Epidermal melanocyte (primary cell): ENCODE measurements at regions not wholly inside any gene's neighbourhood (a gene's known extent, or its start where the extent isn't known, plus 50 kb on each side); places are given as distances from the start of the nearest gene placed in this dataset.

Source experiments
- DNase-seq: peaks from one replicate; pipeline ENCODE4 v3.0.0; 2011; ENCODE audit warnings: low spot score; ENCODE audit not compliant: insufficient read length

GRCh38 chr4:188534917-188535316 lies 395.7 kb downstream of the TRIML1 start:
- DNase-seq: no peak

GRCh38 chr4:188536826-188537225 lies 397.6 kb downstream of the TRIML1 start:
- DNase-seq: no peak

DNA sequence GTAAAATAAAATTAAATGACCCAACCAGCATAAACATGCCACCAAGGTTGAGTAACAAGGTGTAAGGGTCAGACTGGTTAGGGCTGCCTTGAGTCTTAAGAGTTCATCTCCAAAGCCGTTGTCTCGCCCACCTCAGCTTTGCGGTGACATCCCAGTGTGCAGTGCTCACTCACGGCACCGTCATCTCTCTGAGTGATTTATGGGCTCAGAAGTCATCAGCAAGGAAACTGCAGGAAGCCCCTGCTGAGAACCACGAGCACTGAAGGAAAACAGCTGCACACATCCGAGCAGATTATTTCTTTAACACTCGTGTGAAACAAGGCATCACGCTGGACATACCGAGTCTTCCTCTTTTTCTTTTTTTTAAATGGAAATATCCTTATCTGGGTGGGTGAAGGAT lies 411.1 kb downstream of the TRIML1 start:
- no peak for DNase-seq

DNA sequence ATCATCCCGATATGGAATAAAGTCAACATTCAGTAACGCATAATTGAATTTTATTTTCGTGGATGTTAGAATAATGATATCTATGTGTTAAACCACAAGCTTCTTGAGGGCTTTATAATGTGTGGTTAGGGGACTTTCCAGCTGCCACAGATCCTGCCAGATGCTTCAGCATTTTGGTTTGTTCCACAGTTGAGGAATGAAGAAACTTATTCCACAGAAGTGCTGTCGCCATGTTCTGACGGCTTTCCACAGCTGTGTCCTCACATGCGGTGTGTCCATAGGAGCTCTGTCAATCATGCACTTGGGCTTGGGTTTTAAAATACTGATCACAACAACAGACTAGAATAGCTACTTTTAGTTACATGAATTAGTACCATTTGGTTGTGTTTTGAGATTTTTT lies 411.9 kb downstream of the TRIML1 start:
- no peak for DNase-seq

GRCh38 chr4:188552741-188553275 lies 413.6 kb downstream of the TRIML1 start:
- DNase-seq: no peak

DNA sequence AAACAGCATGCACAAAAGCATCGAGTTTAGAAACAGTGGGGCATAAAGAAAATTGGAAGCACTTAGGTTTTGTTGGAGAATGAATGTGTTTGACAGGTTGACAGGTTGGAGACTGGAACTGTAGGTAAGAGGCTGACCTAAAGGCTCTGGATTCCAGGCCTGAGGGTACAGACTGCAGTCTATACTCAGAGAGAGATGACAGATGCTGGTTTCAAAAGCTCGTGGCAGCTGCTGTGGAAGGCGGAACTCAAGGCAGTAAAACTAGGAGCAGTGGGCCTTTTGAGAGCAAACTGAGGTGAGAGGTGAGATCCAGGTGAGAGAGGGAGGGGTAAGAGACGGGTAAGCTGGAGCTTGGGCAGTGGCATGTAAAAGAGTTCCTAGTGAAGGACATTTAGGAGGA lies 415.2 kb downstream of the TRIML1 start:
- no peak for DNase-seq

DNA sequence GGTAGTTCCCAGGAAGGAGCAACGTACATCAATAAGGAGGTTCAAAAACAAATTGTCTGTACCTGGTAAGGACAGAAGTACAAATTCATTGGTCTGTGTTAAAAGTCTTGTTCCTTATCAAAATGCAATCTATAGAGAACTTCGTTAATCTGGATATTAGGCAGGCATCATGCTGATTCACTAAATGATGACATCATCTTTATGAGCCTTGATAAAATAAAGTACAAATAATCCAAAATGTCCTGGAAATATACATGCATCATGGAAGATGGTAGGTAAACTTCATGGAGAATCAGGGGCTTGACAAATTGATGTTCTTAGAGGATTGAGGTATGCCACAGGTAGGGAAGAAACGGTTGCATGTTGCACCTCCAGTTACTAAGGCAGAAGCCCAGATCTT lies 433.9 kb downstream of the TRIML1 start:
- DNase-seq: no peak

DNA sequence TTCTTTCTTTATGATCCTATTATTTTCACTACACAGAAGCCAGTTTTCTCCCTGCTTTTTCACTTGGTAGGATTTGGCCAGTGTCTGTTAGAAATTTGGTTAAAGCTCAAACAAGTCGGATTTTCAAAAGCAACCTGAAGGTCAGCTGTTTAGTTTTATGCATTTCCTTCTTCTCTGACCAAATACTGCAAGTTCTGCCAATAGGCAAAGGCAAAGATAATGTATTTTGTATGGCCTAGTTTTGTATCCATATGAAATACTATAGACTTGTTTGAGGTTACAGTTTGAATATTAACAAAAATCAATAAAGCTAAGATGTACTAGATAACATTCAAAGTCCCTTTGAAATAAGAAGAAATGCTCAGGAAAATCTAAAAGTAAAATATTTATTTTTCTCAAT lies 439.4 kb downstream of the TRIML1 start:
- DNase-seq: no peak

DNA sequence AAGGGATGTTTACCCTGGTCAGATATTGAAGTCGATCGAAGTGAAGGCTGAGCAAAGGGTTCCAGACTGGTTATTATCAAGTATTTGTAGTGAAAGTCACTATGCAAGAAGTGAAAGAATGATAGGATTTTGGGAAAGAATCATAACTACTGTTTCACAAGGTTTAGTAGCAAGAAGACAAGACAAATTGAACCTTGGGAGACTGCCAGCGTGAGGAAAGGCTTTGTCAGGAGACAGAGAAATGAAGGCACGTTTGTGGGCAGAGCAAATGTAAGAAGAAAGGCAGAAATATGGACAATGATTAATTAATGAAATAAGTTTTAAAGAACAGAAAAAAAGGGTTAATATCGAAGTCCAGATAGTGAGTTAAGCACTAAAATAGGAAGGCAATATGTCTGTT lies 456.8 kb downstream of the TRIML1 start:
- no peak for DNase-seq

DNA sequence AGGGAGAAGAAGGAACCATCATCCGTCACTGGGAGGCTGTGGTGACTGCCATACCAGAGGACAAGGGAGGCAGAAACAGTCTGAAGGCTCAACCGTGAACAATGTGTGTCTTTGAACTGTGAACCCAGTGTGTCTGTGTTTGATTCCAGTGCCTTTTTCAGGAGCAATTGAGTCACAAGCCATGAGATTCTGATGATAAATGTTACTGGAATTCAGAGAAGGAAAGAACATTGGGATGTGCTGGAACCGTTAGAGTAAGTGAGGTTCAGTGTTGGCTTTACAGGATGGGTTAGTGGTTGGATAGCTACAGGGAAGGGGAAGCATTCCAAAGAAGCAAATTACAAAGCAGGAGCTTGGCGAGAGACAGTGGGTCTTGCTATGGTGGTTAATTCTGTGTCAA lies 464.4 kb downstream of the TRIML1 start:
- DNase-seq: no peak

DNA sequence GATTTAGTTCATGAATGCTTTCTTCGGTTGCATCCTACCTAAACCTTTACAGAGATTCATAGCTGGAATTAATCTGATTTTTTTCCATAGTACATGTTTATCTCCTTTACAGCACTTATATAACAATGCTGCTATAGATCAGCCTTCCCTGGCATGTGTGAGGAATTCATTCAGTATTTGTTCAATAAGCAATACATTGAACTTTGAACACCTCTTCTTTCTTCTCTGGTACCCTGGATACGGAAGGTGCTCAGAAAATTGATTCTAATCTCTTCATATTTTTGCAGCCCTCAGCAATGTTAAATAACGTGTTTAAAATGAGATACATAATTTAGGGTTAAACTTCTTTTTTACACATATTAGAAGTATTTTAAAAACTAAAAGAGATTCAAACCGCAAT lies 467.4 kb downstream of the TRIML1 start:
- DNase-seq: no peak

DNA sequence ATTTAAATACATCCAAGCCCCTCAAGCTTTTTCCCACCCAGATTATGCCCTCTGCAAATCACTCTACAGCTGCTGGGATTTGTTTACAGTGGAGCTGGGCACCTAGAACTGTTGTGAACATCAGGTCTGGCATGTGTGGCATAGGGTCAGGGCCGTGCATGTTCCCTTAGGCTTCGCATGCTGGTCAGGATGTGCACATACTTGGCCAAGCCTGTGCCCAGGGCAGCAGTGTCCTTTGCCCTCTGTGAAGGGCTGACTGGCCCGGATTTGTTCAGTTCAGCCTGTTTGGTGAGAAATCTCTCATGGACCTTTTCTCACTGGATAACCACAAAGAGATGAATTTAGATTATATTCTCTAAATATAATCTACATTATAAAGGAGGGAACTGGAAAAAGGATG lies 471.9 kb downstream of the TRIML1 start:
- DNase-seq: no peak

DNA sequence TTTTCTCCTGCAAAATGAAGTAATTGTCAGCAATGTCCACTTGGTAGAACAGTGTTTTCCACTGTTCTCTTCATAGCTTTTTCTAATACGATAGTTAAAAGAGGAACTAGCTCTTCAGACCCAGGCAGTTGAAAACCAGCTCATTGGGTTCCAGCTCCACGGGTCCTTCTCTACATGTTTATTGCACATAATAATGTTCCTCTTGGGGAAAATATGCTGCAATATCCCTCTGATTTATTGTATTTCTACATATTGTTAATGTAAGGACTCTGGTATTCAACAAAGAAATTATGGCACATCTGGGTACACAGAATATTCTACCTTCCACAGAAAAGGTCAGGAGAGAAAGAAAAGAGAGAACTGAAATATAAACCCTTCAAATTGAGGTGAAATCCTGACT lies 473.4 kb downstream of the TRIML1 start:
- no peak for DNase-seq

- DNase-seq: no peak
These were observed 474.7 kb downstream of the TRIML1 start for GRCh38 chr4:188613976-188614375.

- DNase-seq: no peak
These were observed 480.4 kb downstream of the TRIML1 start for GRCh38 chr4:188619456-188620149.

DNA sequence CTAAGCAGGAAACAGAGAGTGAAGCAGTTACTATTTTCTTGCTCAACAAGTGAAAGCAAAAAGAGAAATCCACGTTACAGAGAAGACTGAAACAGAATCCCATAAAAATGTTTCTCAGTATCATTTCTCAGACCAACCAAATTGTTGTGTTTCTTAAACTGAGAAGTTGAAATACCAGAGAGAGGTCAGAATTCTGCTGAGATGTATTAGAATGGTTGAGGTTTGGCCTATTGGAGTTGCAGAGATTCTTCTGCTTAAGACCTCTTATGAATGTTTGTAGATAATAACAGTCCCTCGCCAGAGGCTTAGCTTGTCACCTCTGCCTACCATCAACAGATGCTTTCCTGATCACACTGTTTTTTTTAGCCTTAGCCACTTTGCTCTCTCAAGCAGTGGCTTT lies 481.4 kb downstream of the TRIML1 start:
- no peak for DNase-seq

GRCh38 chr4:188623314-188623854 lies 484.1 kb downstream of the TRIML1 start:
- no peak for DNase-seq

- no peak for DNase-seq
These were observed 485.1 kb downstream of the TRIML1 start for GRCh38 chr4:188624370-188624769.

- DNase-seq: no peak
These were observed 488.7 kb downstream of the TRIML1 start for GRCh38 chr4:188627892-188628291.

- no peak for DNase-seq
These were observed 500.3 kb downstream of the TRIML1 start for GRCh38 chr4:188639479-188640100.

DNA sequence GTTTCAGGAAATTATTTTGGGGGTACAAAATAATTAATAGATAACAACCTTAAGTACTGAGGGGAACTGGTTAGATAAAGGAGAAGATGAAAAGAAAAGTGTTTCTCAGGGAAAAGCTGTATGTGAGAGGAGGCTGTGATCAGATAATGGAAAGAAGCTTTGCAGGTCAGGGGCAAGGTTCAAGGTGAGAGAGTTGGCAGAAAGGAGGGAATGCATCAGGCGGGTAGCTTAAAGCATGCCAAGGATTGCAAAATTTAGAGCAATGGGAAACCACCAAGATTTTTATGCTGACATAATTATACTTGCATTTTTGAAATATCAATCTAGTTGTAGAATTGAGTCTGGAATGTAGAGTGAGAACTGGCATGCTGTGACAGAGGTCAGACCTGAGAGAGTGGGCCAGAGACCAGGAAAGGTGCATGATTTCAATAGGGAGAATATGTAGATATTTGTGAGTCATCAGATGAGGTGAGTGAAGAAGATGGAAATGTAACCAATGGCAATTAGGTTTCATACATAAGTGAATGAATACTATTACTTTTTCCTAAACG lies 508.7 kb downstream of the TRIML1 start:
- DNase-seq: no peak

DNA sequence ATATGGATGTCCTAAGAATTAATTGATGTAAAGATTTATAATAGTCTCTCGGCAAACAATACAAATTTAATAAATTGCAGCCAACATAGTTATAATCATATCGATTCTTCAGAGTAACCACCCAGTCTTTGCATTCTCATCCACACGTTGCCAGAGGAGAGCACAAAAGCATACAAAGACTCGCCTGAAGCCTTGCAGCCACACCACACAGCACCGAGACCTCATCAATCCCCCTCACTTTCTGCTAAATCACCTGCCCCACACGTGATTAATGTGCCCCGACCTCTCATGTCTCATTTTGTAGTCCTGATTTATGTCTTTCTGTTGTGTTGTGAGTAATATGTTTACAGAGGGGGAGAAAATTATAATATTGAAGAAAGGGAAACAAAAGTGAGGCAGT lies 510.4 kb downstream of the TRIML1 start:
- no peak for DNase-seq

DNA sequence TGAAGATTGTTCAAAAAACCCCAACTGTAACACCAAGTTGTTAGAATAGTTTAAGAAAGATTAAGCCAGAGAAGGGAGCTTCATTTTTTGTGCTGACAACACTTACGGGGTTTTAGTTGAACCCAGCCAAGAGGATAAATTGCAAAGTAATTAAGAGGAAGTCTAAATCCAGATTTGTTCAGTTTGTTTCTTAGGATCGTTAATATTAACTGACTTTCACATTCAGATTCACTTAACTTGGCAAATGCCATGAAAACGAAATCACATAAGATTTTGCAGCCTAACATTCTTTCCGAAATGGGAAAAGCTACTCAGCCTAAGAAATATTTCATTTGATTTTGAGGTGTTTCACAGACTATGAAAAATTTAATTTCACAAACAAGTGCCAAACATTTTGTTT lies 511.3 kb downstream of the TRIML1 start:
- no peak for DNase-seq
